ENCODE measurements at regions not wholly inside any gene's neighbourhood (a gene's known extent, or its start where the extent isn't known, plus 50 kb on each side); places are given as distances from the start of the nearest gene placed in this dataset.

- no peak overlapping the region for H3K27ac ChIP-seq
- CTCF ChIA-PET: interaction anchor here (0.6 kb wide), 1 partner anchor 265 kb away, joined by 3 read pairs; no protein-coding TSS in a partner anchor
- POLR2A ChIA-PET (ENCODE audit: low non-redundant PET): no interaction called here
- no peak for DNase-seq (ENCODE audit: low spot score)
- TF ChIP-seq CTCF (conservative IDR thresholded peaks at IDR 0.05; ENCODE audit: low read depth): no peak
Measured at GRCh38 chr2:122525336-122525735, 769.9 kb downstream of the TSN start.

GRCh38 chr2:122528061-122528460 lies 772.6 kb downstream of the TSN start:
- CTCF ChIA-PET: no interaction called here

GRCh38 chr2:122528958-122529705 lies 773.7 kb downstream of the TSN start:
- POLR2A ChIA-PET (ENCODE audit: low non-redundant PET): no interaction called here
- no peak overlapping the region for H3K27ac ChIP-seq
- TF ChIP-seq CTCF (conservative IDR thresholded peaks at IDR 0.05; ENCODE audit: low read depth): no peak
- no peak for DNase-seq (ENCODE audit: low spot score)
- CTCF ChIA-PET: no interaction called here

More at GRCh38 chr2:122528061-122528460, 772.6 kb downstream of the TSN start:
- DNase-seq (ENCODE audit: low spot score): no peak
- no peak for TF ChIP-seq CTCF (conservative IDR thresholded peaks at IDR 0.05; ENCODE audit: low read depth)
- no peak overlapping the region for H3K27ac ChIP-seq
- POLR2A ChIA-PET (ENCODE audit: low non-redundant PET): no interaction called here

- DNase-seq (ENCODE audit: low spot score): no peak
- no peak overlapping the region for H3K27ac ChIP-seq
- no peak for TF ChIP-seq CTCF (conservative IDR thresholded peaks at IDR 0.05; ENCODE audit: low read depth)
- POLR2A ChIA-PET (ENCODE audit: low non-redundant PET): no interaction called here
- CTCF ChIA-PET: no interaction called here
Measured at GRCh38 chr2:122530814-122531213, 775.4 kb downstream of the TSN start.

DNA sequence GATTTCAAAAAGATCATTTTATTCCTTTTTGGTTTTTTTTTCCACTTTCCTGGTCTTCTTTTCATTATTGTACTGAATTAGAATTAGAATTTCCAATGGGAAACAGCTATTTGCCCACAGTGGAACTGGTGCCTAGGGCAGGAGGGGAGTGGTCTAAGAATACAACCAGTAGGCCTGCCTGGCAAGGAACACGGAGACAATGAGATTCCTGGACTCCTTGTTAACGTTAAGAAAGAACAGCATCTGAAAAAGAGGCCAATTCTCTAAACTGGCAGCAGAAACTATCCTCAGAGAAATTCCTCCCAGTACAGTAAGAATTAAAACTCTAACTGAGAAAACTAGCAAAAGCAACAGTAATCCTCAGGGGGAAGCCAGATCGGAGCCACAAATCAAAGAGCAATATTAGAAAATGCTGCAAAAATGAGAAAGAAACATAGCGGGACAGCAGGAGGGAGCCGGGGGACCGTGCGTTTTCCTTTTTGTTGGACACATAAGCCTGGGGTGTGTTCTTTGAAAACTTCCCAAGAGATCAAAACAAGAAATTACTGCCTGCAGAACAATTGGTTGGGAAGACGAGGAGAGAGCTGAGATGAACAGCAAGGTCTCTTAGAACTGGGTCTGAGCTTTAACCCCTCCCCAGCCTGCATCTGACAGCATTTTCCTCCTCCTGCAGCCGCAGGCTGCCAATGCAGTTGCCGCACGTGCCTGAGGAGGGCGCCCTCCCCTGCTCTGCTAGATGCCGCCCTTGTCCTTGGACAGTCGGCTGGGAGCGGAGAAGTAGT lies 776.0 kb downstream of the TSN start:
- H3K27ac ChIP-seq: no peak overlapping the region
- no peak for TF ChIP-seq CTCF (conservative IDR thresholded peaks at IDR 0.05; ENCODE audit: low read depth)
- POLR2A ChIA-PET (ENCODE audit: low non-redundant PET): no interaction called here
- no peak for DNase-seq (ENCODE audit: low spot score)
- CTCF ChIA-PET: no interaction called here

DNA sequence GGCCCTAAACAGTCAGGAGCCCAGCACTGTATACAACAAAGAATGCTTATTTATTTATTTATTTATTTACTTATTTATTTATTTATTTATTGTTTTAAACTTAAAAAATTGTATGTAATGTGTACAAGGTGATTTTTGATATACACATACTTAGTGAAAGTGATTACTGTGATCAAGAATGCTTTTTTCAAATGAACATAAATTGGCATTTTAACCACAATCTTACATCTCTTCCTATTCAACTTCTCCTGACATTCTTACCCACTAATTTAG lies 776.6 kb downstream of the TSN start:
- CTCF ChIA-PET: no interaction called here
- POLR2A ChIA-PET (ENCODE audit: low non-redundant PET): no interaction called here

More for the DNA sequence above, 776.6 kb downstream of the TSN start:
- no peak for DNase-seq (ENCODE audit: low spot score)
- no peak overlapping the region for H3K27ac ChIP-seq
- no peak for TF ChIP-seq CTCF (conservative IDR thresholded peaks at IDR 0.05; ENCODE audit: low read depth)
